Hematopoietic multipotent progenitor cell treated with erythropoietin and hydrocortisone succinate and interleukin-3 and kit ligand, for 15 days (in vitro differentiated cells): ENCODE measurements at regions not wholly inside any gene's neighbourhood (a gene's known extent, or its start where the extent isn't known, plus 50 kb on each side); places are given as distances from the start of the nearest gene placed in this dataset.
A peak's percentile ranks its signal among the peaks of the same experiment; 100 is the strongest.
"Not testable (repeated sequence)": the region's sequence is repeated elsewhere in the genome, so short reads cannot be mapped to it uniquely, and the experiment has no call there.

Experiments used
- DNase-seq: peaks from one replicate; pipeline ENCODE4 v3.0.0-alpha.2; 2015; ENCODE audit warnings: low spot score

GRCh38 chr14:59006179-59006578 lies 182.3 kb upstream of the DAAM1 start:
- DNase-seq = not testable (repeated sequence)

GRCh38 chr14:59009967-59010366 lies 178.5 kb upstream of the DAAM1 start:
- DNase-seq = no peak

DNA sequence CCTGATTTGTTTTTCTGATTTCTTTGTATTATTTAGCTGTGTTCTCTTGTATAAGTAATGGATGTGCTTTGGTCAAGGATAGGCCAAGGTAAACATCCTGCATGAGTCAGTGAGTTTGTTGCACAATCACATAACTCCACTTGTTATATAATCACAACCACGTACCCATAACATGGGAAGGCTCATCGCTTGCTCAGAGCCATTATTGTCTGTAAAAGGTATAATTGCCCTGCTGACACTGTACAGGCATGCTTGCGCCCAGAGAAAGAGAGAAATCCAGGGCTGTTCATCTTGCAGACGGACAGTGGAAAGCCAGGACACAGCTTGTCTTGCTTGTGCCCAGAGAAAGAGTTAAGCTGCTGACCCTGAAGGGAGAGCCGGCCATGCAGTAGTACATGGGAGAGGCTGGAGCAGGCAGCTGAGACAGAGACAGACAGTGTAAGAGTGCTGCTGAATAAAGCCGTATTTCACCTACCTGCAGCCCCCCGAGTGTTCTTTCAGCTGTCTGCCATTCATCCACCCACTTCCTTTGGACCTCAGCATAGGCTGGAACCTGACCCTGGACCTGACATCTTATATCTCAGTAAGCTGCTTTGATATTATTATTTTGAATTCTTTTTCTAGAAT lies 174.7 kb upstream of the DAAM1 start:
- DNase-seq = no peak

DNA sequence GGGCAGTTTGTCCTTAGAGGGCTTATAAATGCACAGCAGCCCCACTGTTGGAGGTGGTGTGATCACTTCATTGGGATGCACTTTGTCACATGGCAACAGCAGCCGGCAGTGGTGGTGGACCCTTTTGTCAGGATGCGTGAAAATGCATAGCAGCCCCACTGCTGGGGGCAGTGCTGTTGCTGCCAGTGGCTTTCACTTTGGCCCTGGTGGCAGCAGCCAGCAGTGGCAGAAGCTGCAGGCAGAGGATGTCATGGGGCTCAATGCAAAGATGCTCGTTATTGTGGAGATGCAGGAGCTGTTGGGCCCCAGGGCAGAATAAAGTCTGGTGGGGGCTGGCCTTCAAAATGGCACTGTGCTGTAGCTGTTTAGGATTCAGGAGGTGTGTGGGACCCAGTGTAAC lies 173.0 kb upstream of the DAAM1 start:
- no peak for DNase-seq

DNA sequence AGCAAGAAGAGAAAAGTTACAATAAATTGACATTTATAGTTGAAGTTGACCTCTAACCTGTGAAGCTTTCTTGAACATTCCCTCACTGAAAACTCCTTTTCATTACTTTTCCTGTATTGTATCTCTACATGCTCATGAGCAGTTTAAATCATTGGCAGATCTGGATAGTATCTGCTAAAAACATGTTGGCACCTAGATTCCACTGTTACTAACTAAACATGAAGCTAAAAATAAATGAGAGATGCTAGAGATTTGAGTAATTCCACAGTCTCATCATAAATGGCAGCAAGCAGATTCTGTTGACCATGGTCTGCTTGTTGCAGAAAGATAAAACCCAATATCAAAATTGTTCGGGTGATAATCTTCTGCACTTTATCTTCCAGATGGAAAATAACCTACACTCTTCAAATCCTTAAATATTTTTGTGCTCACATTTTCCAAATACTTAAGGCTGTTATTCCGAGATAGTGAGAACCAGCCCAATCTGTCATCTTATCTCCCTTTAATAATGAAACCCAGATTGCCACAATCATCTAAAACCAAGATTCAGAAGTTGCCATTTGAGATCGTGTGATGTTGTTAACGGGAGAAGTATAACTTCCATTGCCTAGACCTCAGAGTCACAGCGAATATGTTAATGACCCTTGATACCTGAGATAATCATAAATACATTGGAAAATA lies 171.0 kb upstream of the DAAM1 start:
- DNase-seq = no peak

GRCh38 chr14:59018460-59018859 lies 170.0 kb upstream of the DAAM1 start:
- no peak for DNase-seq

GRCh38 chr14:59018978-59019377 lies 169.5 kb upstream of the DAAM1 start:
- DNase-seq = no peak

- no peak for DNase-seq
Observed at GRCh38 chr14:59020382-59020781, 168.1 kb upstream of the DAAM1 start.

DNA sequence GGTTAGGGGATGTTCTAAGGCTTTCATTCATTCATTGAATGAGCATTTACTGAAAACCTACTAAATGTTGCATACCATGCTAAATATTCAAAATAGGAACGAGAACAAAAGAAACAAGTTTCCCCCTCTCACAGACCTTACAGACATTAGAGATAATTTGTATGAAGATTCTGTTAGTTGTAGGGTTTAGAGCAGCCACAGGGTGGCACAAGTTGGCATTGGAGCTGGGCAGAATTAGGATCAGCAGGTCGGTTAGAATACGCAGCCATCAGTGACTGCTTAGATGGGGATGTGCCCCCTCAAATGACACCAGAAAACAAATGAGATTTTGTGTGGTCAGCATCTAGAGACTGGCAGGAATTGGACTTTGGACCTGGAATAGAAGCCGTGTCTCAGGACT lies 166.3 kb upstream of the DAAM1 start:
- no peak for DNase-seq

DNA sequence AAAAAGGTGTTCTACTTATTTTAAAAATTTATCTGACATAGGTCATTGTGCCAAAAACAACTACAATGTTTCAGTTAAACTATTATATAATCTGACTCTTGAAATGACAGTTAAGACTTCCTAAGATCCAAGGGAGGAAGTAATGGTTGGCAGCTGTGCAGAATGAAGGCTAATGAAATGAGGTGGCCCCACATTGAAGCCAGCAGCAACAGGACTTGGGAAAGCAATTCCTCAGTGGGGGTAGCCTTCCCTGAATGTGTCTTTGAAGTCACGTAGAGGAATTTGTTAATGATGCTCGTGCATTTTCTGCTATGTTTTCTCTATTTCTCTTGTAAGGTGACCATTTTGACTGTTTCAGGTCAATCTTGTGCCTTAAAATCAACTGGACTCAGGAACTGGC lies 162.4 kb upstream of the DAAM1 start:
- DNase-seq = no peak

DNA sequence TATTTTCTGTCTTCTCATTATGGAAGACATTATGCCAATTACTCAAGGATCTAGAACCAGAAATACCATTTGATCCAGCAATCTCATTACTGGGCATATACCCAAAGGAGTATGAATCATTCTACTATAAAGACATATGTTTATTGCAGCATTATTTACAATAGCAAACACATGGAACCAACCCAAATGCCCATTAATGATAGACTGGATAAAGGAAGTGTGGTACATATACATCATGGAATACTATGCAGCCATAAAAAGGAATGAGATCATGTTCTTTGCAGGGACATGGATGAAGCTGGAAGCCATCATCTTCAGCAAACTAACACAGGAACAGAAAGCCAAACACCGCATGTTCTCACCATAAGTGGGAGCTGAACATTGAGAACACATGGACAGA lies 161.8 kb upstream of the DAAM1 start:
- not testable (repeated sequence) for DNase-seq

DNA sequence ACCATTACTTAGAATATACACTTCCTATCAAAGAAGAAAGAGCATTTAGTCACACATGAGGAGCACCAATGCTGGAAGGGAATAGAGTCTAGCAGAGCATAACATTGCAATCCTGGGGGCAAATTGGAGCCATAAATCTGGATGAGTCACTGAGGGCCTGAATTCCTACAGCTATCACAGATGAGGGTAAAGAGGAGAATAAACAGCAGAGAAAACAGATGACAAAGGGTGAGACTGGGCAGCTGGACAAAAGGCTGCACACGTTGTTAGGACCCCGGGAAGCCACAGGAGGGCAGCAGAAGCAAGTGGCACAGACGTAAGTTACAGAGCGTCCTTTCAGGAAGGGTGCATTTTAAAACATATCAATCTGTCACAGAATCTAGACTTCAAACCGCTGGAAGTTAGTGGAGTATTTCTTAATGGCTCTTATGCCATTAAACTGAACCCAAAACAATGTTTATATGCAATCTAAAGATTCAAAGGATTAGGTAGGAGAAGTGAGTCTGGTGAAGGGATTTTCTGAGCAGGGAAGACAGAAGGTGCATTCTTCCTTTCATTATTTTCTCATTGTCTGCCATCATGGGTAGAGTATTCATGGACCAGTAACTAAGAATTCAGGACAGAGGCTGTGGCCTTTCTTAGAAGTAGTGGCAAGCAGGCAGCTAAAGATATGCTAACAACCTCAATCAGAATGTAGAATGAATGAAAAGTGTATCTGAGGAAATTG lies 159.8 kb upstream of the DAAM1 start:
- DNase-seq = peak; percentile 7

GRCh38 chr14:59032826-59033225 lies 155.6 kb upstream of the DAAM1 start:
- no peak for DNase-seq

- DNase-seq = no peak
Observed at GRCh38 chr14:59036134-59036533, 152.3 kb upstream of the DAAM1 start.

GRCh38 chr14:59037086-59037485 lies 151.4 kb upstream of the DAAM1 start:
- DNase-seq = no peak

DNA sequence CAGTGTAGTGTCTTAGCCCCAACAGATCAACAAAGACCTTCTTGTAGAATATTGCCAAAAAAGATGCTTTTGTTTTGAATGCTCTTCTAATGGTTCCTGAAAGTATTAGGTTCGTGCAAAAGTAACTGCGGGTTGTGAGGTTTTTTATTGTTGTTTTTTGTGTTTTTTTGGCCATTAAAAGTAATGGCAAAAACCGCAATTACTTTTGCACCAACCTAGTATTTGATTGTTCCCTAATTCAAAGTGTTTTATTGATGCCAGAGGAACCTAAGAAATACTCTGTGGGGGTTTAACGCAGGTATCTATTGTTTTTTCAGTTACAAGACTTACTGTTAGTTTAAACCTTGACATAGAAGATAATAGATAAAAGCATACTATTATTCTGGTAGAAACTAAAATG lies 150.8 kb upstream of the DAAM1 start:
- DNase-seq = no peak

- no peak for DNase-seq
Observed at GRCh38 chr14:59038746-59039145, 149.7 kb upstream of the DAAM1 start.

- DNase-seq = no peak
Observed at GRCh38 chr14:59041308-59041707, 147.2 kb upstream of the DAAM1 start.

GRCh38 chr14:59044707-59045106 lies 143.8 kb upstream of the DAAM1 start:
- DNase-seq = no peak

GRCh38 chr14:59046746-59047145 lies 141.7 kb upstream of the DAAM1 start:
- DNase-seq = no peak

- no peak for DNase-seq
Observed at GRCh38 chr14:59055006-59055405, 133.5 kb upstream of the DAAM1 start.

- peak; percentile 6 for DNase-seq
Observed at GRCh38 chr14:59055439-59056045, 132.9 kb upstream of the DAAM1 start.

- no peak for DNase-seq
Observed at GRCh38 chr14:59057551-59057950, 130.9 kb upstream of the DAAM1 start.
